ENCODE measurements at regions not wholly inside any gene's neighbourhood (a gene's known extent, or its start where the extent isn't known, plus 50 kb on each side); places are given as distances from the start of the nearest gene placed in this dataset.

DNA sequence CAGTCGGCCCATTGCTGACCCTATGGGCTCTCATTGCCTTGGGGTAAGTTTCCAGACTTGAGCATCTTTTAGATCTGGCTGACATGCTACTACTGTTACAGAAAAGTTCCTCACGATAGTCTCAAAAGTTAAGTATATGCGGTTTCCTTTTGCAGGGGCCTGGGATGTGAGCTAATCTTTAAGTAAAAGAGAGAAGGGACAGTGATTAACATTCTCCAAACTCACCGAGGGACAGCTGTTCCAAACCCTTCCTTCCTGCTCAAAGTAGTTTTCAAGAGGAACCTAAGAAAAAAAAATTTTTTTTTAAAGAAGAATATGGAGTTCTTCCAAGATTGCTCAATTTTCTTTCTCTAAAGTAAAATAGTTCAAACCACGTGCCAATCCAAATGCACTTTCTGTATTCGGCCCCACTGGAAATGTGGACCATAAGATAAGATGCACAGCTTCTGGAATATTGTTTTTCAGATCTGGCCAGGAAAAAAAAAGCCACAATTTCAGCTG, 168.0 kb upstream of the SPRY4 start:
- H3K4me3 ChIP-seq (ENCODE audit: low read depth, low read length), result no peak overlapping the region
- H3K36me3 ChIP-seq (ENCODE audit: control insufficient read depth, insufficient read depth, low read length), result no peaks in the 10 kb centered on the region
- DNase-seq (ENCODE audit: low read depth), result no peak
- H3K27me3 ChIP-seq (ENCODE audit: control insufficient read depth, insufficient read depth, low read length), result no peaks in the 10 kb centered on the region
- TF ChIP-seq, protein P1, sequence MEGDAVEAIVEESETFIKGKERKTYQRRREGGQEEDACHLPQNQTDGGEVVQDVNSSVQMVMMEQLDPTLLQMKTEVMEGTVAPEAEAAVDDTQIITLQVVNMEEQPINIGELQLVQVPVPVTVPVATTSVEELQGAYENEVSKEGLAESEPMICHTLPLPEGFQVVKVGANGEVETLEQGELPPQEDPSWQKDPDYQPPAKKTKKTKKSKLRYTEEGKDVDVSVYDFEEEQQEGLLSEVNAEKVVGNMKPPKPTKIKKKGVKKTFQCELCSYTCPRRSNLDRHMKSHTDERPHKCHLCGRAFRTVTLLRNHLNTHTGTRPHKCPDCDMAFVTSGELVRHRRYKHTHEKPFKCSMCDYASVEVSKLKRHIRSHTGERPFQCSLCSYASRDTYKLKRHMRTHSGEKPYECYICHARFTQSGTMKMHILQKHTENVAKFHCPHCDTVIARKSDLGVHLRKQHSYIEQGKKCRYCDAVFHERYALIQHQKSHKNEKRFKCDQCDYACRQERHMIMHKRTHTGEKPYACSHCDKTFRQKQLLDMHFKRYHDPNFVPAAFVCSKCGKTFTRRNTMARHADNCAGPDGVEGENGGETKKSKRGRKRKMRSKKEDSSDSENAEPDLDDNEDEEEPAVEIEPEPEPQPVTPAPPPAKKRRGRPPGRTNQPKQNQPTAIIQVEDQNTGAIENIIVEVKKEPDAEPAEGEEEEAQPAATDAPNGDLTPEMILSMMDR (IDR thresholded peaks at IDR 0.05; ENCODE audit: insufficient read depth, low read length, poor library complexity, severe bottlenecking), result no peak

DNA sequence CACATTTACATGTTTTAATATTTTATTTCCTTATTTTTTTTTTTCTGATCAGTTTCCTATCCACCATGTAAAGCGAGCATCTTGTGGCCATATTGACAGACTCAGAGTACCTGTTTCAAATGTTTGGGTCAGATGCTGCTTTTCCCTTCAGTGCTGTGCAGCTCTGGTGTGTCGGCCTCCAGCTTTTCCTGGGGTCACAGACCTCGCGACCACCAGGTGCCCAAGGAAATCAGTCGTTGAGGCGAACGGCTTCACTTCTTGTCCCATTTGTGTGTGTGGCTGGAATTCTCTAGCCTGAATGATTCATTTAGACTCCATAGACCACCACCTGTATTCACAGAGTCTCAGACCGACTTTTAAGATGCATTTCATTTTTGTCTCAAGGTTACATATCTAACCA, 166.9 kb upstream of the SPRY4 start:
- no peak for DNase-seq (ENCODE audit: low read depth)
- Histone ChIP-seq H3K27me3 (ENCODE audit: control insufficient read depth, insufficient read depth, low read length) (no peaks in the 10 kb centered on the region), H3K4me3 (ENCODE audit: low read depth, low read length) (no peak overlapping the region), H3K36me3 (ENCODE audit: control insufficient read depth, insufficient read depth, low read length) (no peaks in the 10 kb centered on the region)
- TF ChIP-seq, protein P1 (IDR thresholded peaks at IDR 0.05; ENCODE audit: insufficient read depth, low read length, poor library complexity, severe bottlenecking), result no peak

DNA sequence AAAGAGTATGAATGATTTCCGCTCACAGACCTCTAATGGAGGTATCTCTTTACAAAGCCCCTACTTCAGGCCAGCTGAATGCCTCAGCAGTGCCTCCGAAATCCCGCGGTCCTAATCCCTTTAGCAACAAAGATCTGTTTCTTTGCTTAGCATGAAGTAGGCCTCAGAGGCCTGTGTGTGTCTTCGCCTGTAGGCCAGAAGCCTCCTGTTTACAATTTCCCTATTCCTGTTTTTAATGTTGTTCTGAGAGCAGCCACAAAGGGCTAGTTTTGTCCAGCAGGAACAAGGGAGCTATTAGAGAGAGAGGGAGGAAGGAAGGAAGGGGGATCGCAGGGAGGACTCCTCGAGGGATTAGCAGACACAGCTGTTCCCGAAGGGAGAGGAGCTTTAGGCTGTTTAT, 166.4 kb upstream of the SPRY4 start:
- TF ChIP-seq, protein P1 (IDR thresholded peaks at IDR 0.05; ENCODE audit: insufficient read depth, low read length, poor library complexity, severe bottlenecking), result no peak
- H3K4me3 ChIP-seq (ENCODE audit: low read depth, low read length), result no peak overlapping the region

GRCh38 chr5:142486581-142486980, 161.8 kb upstream of the SPRY4 start:
- Histone ChIP-seq H3K27me3 (ENCODE audit: control insufficient read depth, insufficient read depth, low read length) (no peaks in the 10 kb centered on the region), H3K36me3 (ENCODE audit: control insufficient read depth, insufficient read depth, low read length) (no peaks in the 10 kb centered on the region), H3K4me3 (ENCODE audit: low read depth, low read length) (no peak overlapping the region)
- TF ChIP-seq, protein P1 (IDR thresholded peaks at IDR 0.05; ENCODE audit: insufficient read depth, low read length, poor library complexity, severe bottlenecking), result no peak
- DNase-seq (ENCODE audit: low read depth), result no peak

More for the DNA sequence above, 166.4 kb upstream of the SPRY4 start:
- Histone ChIP-seq H3K36me3 (ENCODE audit: control insufficient read depth, insufficient read depth, low read length) (no peaks in the 10 kb centered on the region), H3K27me3 (ENCODE audit: control insufficient read depth, insufficient read depth, low read length) (no peaks in the 10 kb centered on the region)
- no peak for DNase-seq (ENCODE audit: low read depth)

DNA sequence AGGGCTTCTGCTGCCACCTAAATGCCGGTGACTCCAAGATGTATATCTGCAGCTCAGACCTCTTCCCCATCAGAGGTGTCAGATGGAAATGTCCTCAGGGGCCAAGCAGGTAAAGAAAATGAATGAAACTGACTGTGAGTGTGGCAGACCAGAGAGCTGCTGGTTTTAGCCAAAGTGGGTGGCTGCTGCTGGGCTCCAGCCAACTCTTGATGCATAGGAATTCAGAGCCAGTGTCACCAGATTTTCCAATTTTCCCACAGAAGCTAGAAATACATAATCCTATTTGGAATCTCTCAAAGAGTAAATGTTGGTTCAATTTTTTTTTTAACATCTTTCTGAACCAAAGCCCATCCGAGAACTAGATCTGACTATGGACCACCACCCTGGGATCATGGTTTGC, 161.2 kb upstream of the SPRY4 start:
- DNase-seq (ENCODE audit: low read depth), result no peak
- no peaks in the 10 kb centered on the region for H3K36me3 ChIP-seq (ENCODE audit: control insufficient read depth, insufficient read depth, low read length)
- TF ChIP-seq, protein P1 (IDR thresholded peaks at IDR 0.05; ENCODE audit: insufficient read depth, low read length, poor library complexity, severe bottlenecking), result no peak

DNA sequence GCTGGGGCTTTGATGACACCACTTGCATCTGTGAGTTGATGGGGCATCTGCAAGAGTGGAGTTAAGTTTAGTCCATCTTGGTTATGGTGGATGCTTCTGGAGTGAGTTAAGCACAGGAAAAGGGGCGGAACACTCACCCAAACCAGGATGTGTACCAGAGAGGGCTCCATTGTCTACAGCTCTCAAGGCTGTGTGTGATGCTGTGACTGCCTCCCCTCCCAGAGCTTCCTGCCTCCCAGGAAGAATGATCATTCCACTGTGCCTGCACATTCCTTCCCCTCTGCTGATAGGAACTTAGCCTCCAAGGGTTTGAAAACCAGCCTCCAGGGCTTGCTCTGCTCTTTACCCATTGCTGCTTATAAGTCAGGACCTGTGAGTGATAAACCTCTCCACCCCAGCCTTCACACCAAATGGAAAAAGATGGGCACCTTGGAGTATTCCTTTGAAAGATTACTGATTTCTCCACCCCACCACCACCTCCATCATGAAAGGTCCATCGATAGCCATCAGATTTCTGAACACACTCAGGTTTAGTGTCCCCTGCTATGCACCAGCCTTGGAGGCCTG, 160.1 kb upstream of the SPRY4 start:
- Histone ChIP-seq H3K27me3 (ENCODE audit: control insufficient read depth, insufficient read depth, low read length) (no peaks in the 10 kb centered on the region), H3K36me3 (ENCODE audit: control insufficient read depth, insufficient read depth, low read length) (no peaks in the 10 kb centered on the region), H3K4me3 (ENCODE audit: low read depth, low read length) (no peak overlapping the region)
- TF ChIP-seq, protein P1 (IDR thresholded peaks at IDR 0.05; ENCODE audit: insufficient read depth, low read length, poor library complexity, severe bottlenecking), result no peak
- DNase-seq (ENCODE audit: low read depth), result no peak

More for the DNA sequence above, 161.2 kb upstream of the SPRY4 start:
- Histone ChIP-seq H3K27me3 (ENCODE audit: control insufficient read depth, insufficient read depth, low read length) (no peaks in the 10 kb centered on the region), H3K4me3 (ENCODE audit: low read depth, low read length) (no peak overlapping the region)

All from kidney epithelial cell (primary cell).